ENCODE measurements at regions not wholly inside any gene's neighbourhood (a gene's known extent, or its start where the extent isn't known, plus 50 kb on each side); places are given as distances from the start of the nearest gene placed in this dataset.

GRCh38 chr15:38631119-38632075 is 66.8 kb upstream of the RASGRP1 start:
- intact Hi-C loops (cut with DNase I, micrococcal nuclease): loop anchor here in 1 of 2 experiments (10.0 kb wide), 1 partner anchor 53 kb away; no protein-coding TSS in a partner anchor
- peak overlapping the region; percentile 62 for H3K27ac Mint-ChIP-seq
- TF ChIP-seq CTCF (IDR thresholded peaks at IDR 0.05): no peak
- H3K36me3 Mint-ChIP-seq (ENCODE audit: low read depth): no peaks in the 10 kb centered on the region
- H3K4me3 Mint-ChIP-seq: no peak overlapping the region
- ATAC-seq (ENCODE audit: poor library complexity) (peak; percentile 21), DNase-seq (peak in 2 of 14 experiments; percentile 29 to 38)
- ChIA-PET POLR2A (interaction anchor here (0.5 to 3.5 kb wide), 10 partner anchors 12 to 68 kb away, joined by 3 to 33 read pairs (median 7); partner anchors contain the start of gene RASGRP1), CTCF (interaction anchor here (0.7 to 1.6 kb wide), 4 partner anchors 20 to 59 kb away, joined by 3 to 5 read pairs (median 4); no protein-coding TSS in a partner anchor)
- Histone ChIP-seq H3K27ac (ENCODE audit: low read depth in 1 of 2, low read length in 2 of 2) (peak overlapping the region in 1 of 2 donors; percentile 13), H3K4me3 (ENCODE audit: low read length) (no peak overlapping the region), H3K4me1 (ENCODE audit: insufficient read depth, low read length) (peaks cover 26% of the 10 kb centered on the region), H3K36me3 (ENCODE audit: insufficient read depth, low read length) (no peaks in the 10 kb centered on the region), H3K27me3 (ENCODE audit: control insufficient read depth in 1 of 2, insufficient read depth in 2 of 2, low read length in 2 of 2) (no peaks in the 10 kb centered on the region), H3K9me3 (ENCODE audit: control insufficient read depth in 1 of 2, insufficient read depth in 1 of 2, low read length in 2 of 2) (no peaks in the 10 kb centered on the region)
- H3K9me3 Mint-ChIP-seq: no peaks in the 10 kb centered on the region
- H3K4me1 Mint-ChIP-seq (ENCODE audit: low read depth): peaks cover 25% of the 10 kb centered on the region
- no peaks in the 10 kb centered on the region for H3K27me3 Mint-ChIP-seq

GRCh38 chr15:38635170-38635569 is 70.6 kb upstream of the RASGRP1 start:
- Histone ChIP-seq H3K4me3 (ENCODE audit: low read length) (no peak overlapping the region), H3K9me3 (ENCODE audit: control insufficient read depth in 1 of 2, insufficient read depth in 1 of 2, low read length in 2 of 2) (no peaks in the 10 kb centered on the region), H3K27ac (ENCODE audit: low read depth in 1 of 2, low read length in 2 of 2) (no peak overlapping the region), H3K27me3 (ENCODE audit: control insufficient read depth in 1 of 2, insufficient read depth in 2 of 2, low read length in 2 of 2) (no peaks in the 10 kb centered on the region), H3K4me1 (ENCODE audit: insufficient read depth, low read length) (peaks cover 28% of the 10 kb centered on the region), H3K36me3 (ENCODE audit: insufficient read depth, low read length) (no peaks in the 10 kb centered on the region)
- H3K4me1 Mint-ChIP-seq (ENCODE audit: low read depth): peaks cover 40% of the 10 kb centered on the region
- peaks cover 4% of the 10 kb centered on the region for H3K9me3 Mint-ChIP-seq
- no peak for TF ChIP-seq CTCF (IDR thresholded peaks at IDR 0.05)
- no peaks in the 10 kb centered on the region for H3K27me3 Mint-ChIP-seq
- ChIA-PET CTCF (interaction anchor here (1.0 kb wide), 2 partner anchors 13 to 55 kb away, joined by 3 read pairs; no protein-coding TSS in a partner anchor), POLR2A (interaction anchor here (4.0 kb wide), 1 partner anchor 16 kb away, joined by 16 read pairs; no protein-coding TSS in a partner anchor)
- H3K27ac Mint-ChIP-seq: no peak overlapping the region
- ATAC-seq (ENCODE audit: poor library complexity): no peak
- no peak for DNase-seq
- H3K36me3 Mint-ChIP-seq (ENCODE audit: low read depth): no peaks in the 10 kb centered on the region
- intact Hi-C loops (cut with DNase I, micrococcal nuclease): loop anchor here in 1 of 2 experiments (5.0 to 10.0 kb wide), 2 partner anchors 33 to 50 kb away; no protein-coding TSS in a partner anchor
- no peak overlapping the region for H3K4me3 Mint-ChIP-seq

- H3K9me3 Mint-ChIP-seq: peaks cover 4% of the 10 kb centered on the region
- no peak for TF ChIP-seq CTCF (IDR thresholded peaks at IDR 0.05)
- no peak overlapping the region for H3K4me3 Mint-ChIP-seq
Observed at GRCh38 chr15:38636597-38636996, 72.0 kb upstream of the RASGRP1 start.

More at GRCh38 chr15:38636597-38636996, 72.0 kb upstream of the RASGRP1 start:
- Histone ChIP-seq H3K9me3 (ENCODE audit: control insufficient read depth in 1 of 2, insufficient read depth in 1 of 2, low read length in 2 of 2) (no peaks in the 10 kb centered on the region), H3K27ac (ENCODE audit: low read depth in 1 of 2, low read length in 2 of 2) (no peak overlapping the region), H3K4me1 (ENCODE audit: insufficient read depth, low read length) (peaks cover 20% of the 10 kb centered on the region), H3K4me3 (ENCODE audit: low read length) (no peak overlapping the region), H3K36me3 (ENCODE audit: insufficient read depth, low read length) (no peaks in the 10 kb centered on the region), H3K27me3 (ENCODE audit: control insufficient read depth in 1 of 2, insufficient read depth in 2 of 2, low read length in 2 of 2) (no peaks in the 10 kb centered on the region)
- DNase-seq (no peak), ATAC-seq (ENCODE audit: poor library complexity) (no peak)
- H3K36me3 Mint-ChIP-seq (ENCODE audit: low read depth): no peaks in the 10 kb centered on the region
- H3K27me3 Mint-ChIP-seq: no peaks in the 10 kb centered on the region
- ChIA-PET POLR2A (interaction anchor here (4.0 kb wide), 1 partner anchor 14 kb away, joined by 16 read pairs; no protein-coding TSS in a partner anchor), CTCF (interaction anchor here (0.9 kb wide), 1 partner anchor 16 kb away, joined by 3 read pairs; no protein-coding TSS in a partner anchor)
- peaks cover 30% of the 10 kb centered on the region for H3K4me1 Mint-ChIP-seq (ENCODE audit: low read depth)
- intact Hi-C loops (cut with DNase I, micrococcal nuclease): loop anchor here in 1 of 2 experiments (5.0 to 10.0 kb wide), 2 partner anchors 34 to 48 kb away; no protein-coding TSS in a partner anchor
- no peak overlapping the region for H3K27ac Mint-ChIP-seq

Data from CD4-positive, alpha-beta T cell (primary cell).